Activated naive CD4-positive, alpha-beta T cell treated with anti-CD3 and anti-CD28 coated beads, Interleukin-2, amount 50 U/mL, for 72 hours (primary cell): ENCODE measurements at regions not wholly inside any gene's neighbourhood (a gene's known extent, or its start where the extent isn't known, plus 50 kb on each side); places are given as distances from the start of the nearest gene placed in this dataset.

ENCODE experiments used
- ATAC-seq, 2 donors: fragments of 150-1000 bp; cut with Tn5 transposase; 2 replicates each; pipeline ENCODE4 v1.10.0; 2021; ENCODE audit warnings: mild to moderate bottlenecking in 2 of 2, moderate library complexity in 2 of 2
- DNase-seq, 2 donors: peaks; one replicate each; pipeline ENCODE4 v3.0.0; 2021 to 2022; ENCODE audit warnings: low spot score in 2 of 2
- H3K27ac Mint-ChIP-seq, 2 donors: one replicate each; pipeline ENCODE4 v1.8.0; 2022; ENCODE audit warnings: mild to moderate bottlenecking in 2 of 2, mixed read lengths in 2 of 2
- H3K36me3 Mint-ChIP-seq, 2 donors: one replicate each; pipeline ENCODE4 v1.8.0; 2022; ENCODE audit warnings: mixed read lengths in 2 of 2
- H3K9me3 Mint-ChIP-seq, 2 donors: one replicate each; pipeline ENCODE4 v1.8.0; 2022; ENCODE audit warnings: mixed read lengths in 2 of 2

GRCh38 chr10:15462253-15462897 is 91.3 kb upstream of the FAM171A1 start:
- no peak overlapping the region for H3K27ac Mint-ChIP-seq
- peaks cover 0 to 4% of the 10 kb centered on the region in 2 donors for H3K36me3 Mint-ChIP-seq
- DNase-seq (no peak), ATAC-seq (no peak)
- H3K9me3 Mint-ChIP-seq, result peaks cover 0 to 6% of the 10 kb centered on the region in 2 donors

GRCh38 chr10:15461353-15462108 is 90.4 kb upstream of the FAM171A1 start:
- peaks cover 0 to 4% of the 10 kb centered on the region in 2 donors for H3K36me3 Mint-ChIP-seq
- no peak for DNase-seq
- H3K27ac Mint-ChIP-seq, result no peak overlapping the region
- ATAC-seq, result no peak
- peaks cover 3 to 10% of the 10 kb centered on the region in 2 donors for H3K9me3 Mint-ChIP-seq

- DNase-seq (no peak), ATAC-seq (no peak)
- peaks cover 0 to 4% of the 10 kb centered on the region in 2 donors for H3K36me3 Mint-ChIP-seq
- no peak overlapping the region for H3K27ac Mint-ChIP-seq
- peaks cover 3 to 10% of the 10 kb centered on the region in 2 donors for H3K9me3 Mint-ChIP-seq
These were observed 89.6 kb upstream of the FAM171A1 start for GRCh38 chr10:15460661-15461060.

GRCh38 chr10:15459218-15459617 is 88.1 kb upstream of the FAM171A1 start:
- H3K9me3 Mint-ChIP-seq, result peaks cover 3 to 7% of the 10 kb centered on the region in 2 donors
- DNase-seq, result no peak
- ATAC-seq, result no peak
- peaks cover 0 to under 1% of the 10 kb centered on the region in 2 donors for H3K36me3 Mint-ChIP-seq
- no peak overlapping the region for H3K27ac Mint-ChIP-seq

GRCh38 chr10:15457382-15457781 is 86.3 kb upstream of the FAM171A1 start:
- H3K36me3 Mint-ChIP-seq, result no peaks in the 10 kb centered on the region
- H3K9me3 Mint-ChIP-seq, result peaks cover 3 to 4% of the 10 kb centered on the region in 2 donors
- no peak for DNase-seq
- no peak for ATAC-seq
- H3K27ac Mint-ChIP-seq, result no peak overlapping the region

GRCh38 chr10:15455456-15455855 is 84.4 kb upstream of the FAM171A1 start:
- H3K27ac Mint-ChIP-seq, result no peak overlapping the region
- no peak for ATAC-seq
- peaks cover 3 to 4% of the 10 kb centered on the region in 2 donors for H3K9me3 Mint-ChIP-seq
- no peak for DNase-seq
- no peaks in the 10 kb centered on the region for H3K36me3 Mint-ChIP-seq

GRCh38 chr10:15453926-15454325 is 82.8 kb upstream of the FAM171A1 start:
- no peak for ATAC-seq

GRCh38 chr10:15453457-15453856 is 82.4 kb upstream of the FAM171A1 start:
- H3K9me3 Mint-ChIP-seq, result peaks cover 3 to 4% of the 10 kb centered on the region in 2 donors
- H3K27ac Mint-ChIP-seq, result no peak overlapping the region
- no peak for DNase-seq

More at GRCh38 chr10:15453926-15454325, 82.8 kb upstream of the FAM171A1 start:
- H3K27ac Mint-ChIP-seq, result no peak overlapping the region
- DNase-seq, result no peak
- peaks cover 3 to 4% of the 10 kb centered on the region in 2 donors for H3K9me3 Mint-ChIP-seq
- H3K36me3 Mint-ChIP-seq, result no peaks in the 10 kb centered on the region

GRCh38 chr10:15452545-15452944 is 81.5 kb upstream of the FAM171A1 start:
- no peak for ATAC-seq
- peaks cover 3 to 4% of the 10 kb centered on the region in 2 donors for H3K9me3 Mint-ChIP-seq
- DNase-seq, result no peak
- no peak overlapping the region for H3K27ac Mint-ChIP-seq
- no peaks in the 10 kb centered on the region for H3K36me3 Mint-ChIP-seq

More at GRCh38 chr10:15453457-15453856, 82.4 kb upstream of the FAM171A1 start:
- H3K36me3 Mint-ChIP-seq, result no peaks in the 10 kb centered on the region
- no peak for ATAC-seq

GRCh38 chr10:15451137-15452094 is 80.3 kb upstream of the FAM171A1 start:
- DNase-seq, result no peak

GRCh38 chr10:15448598-15448997 is 77.5 kb upstream of the FAM171A1 start:
- Mint-ChIP-seq H3K27ac (no peak overlapping the region), H3K9me3 (no peaks in the 10 kb centered on the region), H3K36me3 (no peaks in the 10 kb centered on the region)
- ATAC-seq, result no peak
- DNase-seq, result no peak

More at GRCh38 chr10:15451137-15452094, 80.3 kb upstream of the FAM171A1 start:
- no peaks in the 10 kb centered on the region for H3K9me3 Mint-ChIP-seq
- H3K36me3 Mint-ChIP-seq, result no peaks in the 10 kb centered on the region
- no peak for ATAC-seq
- no peak overlapping the region for H3K27ac Mint-ChIP-seq

GRCh38 chr10:15445006-15445390 is 73.9 kb upstream of the FAM171A1 start:
- DNase-seq, result no peak
- no peak for ATAC-seq
- Mint-ChIP-seq H3K36me3 (no peaks in the 10 kb centered on the region), H3K9me3 (no peaks in the 10 kb centered on the region), H3K27ac (no peak overlapping the region)

- Mint-ChIP-seq H3K27ac (no peak overlapping the region), H3K9me3 (no peaks in the 10 kb centered on the region), H3K36me3 (no peaks in the 10 kb centered on the region)
- no peak for ATAC-seq
- no peak for DNase-seq
These were observed 73.3 kb upstream of the FAM171A1 start for GRCh38 chr10:15444105-15445005.

- DNase-seq, result no peak
- ATAC-seq, result no peak
- H3K9me3 Mint-ChIP-seq, result no peaks in the 10 kb centered on the region
- no peak overlapping the region for H3K27ac Mint-ChIP-seq
- no peaks in the 10 kb centered on the region for H3K36me3 Mint-ChIP-seq
These were observed 71.0 kb upstream of the FAM171A1 start for GRCh38 chr10:15442056-15442455.

- ATAC-seq (no peak), DNase-seq (no peak)
- no peak overlapping the region for H3K27ac Mint-ChIP-seq
- no peaks in the 10 kb centered on the region for H3K36me3 Mint-ChIP-seq
- H3K9me3 Mint-ChIP-seq, result no peaks in the 10 kb centered on the region
These were observed 69.2 kb upstream of the FAM171A1 start for GRCh38 chr10:15440204-15440711.
